ENCODE measurements at regions not wholly inside any gene's neighbourhood (a gene's known extent, or its start where the extent isn't known, plus 50 kb on each side); places are given as distances from the start of the nearest gene placed in this dataset.

DNA sequence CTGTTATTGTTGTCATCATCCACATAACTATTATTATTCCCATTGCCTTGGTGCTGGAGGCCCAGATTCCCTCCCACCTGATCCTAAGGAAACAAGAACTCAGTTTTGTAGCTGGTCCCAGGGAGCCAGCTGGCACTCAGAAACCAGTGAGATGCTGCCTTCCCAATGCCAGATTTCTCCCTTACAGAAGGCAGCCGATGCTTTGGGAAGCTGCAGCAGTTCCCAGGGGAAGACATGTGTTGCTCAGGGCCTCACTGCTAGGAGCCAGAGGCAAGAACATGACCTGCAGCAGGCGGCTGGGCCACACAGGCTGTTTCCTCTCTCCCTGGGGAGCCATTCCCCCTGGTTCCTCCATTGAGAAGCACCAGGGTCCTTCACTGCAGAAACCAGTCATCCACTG, 59.9 kb upstream of the GRIN2A start:
- TF ChIP-seq, protein P1, sequence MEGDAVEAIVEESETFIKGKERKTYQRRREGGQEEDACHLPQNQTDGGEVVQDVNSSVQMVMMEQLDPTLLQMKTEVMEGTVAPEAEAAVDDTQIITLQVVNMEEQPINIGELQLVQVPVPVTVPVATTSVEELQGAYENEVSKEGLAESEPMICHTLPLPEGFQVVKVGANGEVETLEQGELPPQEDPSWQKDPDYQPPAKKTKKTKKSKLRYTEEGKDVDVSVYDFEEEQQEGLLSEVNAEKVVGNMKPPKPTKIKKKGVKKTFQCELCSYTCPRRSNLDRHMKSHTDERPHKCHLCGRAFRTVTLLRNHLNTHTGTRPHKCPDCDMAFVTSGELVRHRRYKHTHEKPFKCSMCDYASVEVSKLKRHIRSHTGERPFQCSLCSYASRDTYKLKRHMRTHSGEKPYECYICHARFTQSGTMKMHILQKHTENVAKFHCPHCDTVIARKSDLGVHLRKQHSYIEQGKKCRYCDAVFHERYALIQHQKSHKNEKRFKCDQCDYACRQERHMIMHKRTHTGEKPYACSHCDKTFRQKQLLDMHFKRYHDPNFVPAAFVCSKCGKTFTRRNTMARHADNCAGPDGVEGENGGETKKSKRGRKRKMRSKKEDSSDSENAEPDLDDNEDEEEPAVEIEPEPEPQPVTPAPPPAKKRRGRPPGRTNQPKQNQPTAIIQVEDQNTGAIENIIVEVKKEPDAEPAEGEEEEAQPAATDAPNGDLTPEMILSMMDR (IDR thresholded peaks at IDR 0.05), result no peak
- TF ChIP-seq POLR2A (IDR thresholded peaks at IDR 0.05) (no peak), POLR2AphosphoS5 (IDR thresholded peaks at IDR 0.05) (no peak)

Measured in transverse colon (tissue), 4 donors.